HG03039 (cell line): ENCODE measurements at regions not wholly inside any gene's neighbourhood (a gene's known extent, or its start where the extent isn't known, plus 50 kb on each side); places are given as distances from the start of the nearest gene placed in this dataset.

Experiments
- ATAC-seq: cut with Tn5 transposase; IDR thresholded peaks from one replicate; pipeline ENCODE4 v1.9.1; 2021; ENCODE audit warnings: mild to moderate bottlenecking, moderate library complexity; ENCODE audit not compliant: unreplicated experiment

- no peak for ATAC-seq
These were observed 389.2 kb upstream of the NFE2L3 start for GRCh38 chr7:25762511-25763462.

GRCh38 chr7:25763463-25763860 lies 388.5 kb upstream of the NFE2L3 start:
- no peak for ATAC-seq

- ATAC-seq, result no peak
These were observed 386.8 kb upstream of the NFE2L3 start for GRCh38 chr7:25765110-25765655.

GRCh38 chr7:25770235-25770634 lies 381.8 kb upstream of the NFE2L3 start:
- ATAC-seq, result no peak

GRCh38 chr7:25770670-25771069 lies 381.3 kb upstream of the NFE2L3 start:
- no peak for ATAC-seq

GRCh38 chr7:25771491-25771890 lies 380.5 kb upstream of the NFE2L3 start:
- ATAC-seq, result no peak

- ATAC-seq, result no peak
These were observed 379.2 kb upstream of the NFE2L3 start for GRCh38 chr7:25772802-25773201.

GRCh38 chr7:25774675-25775074 lies 377.3 kb upstream of the NFE2L3 start:
- no peak for ATAC-seq

GRCh38 chr7:25775570-25775969 lies 376.4 kb upstream of the NFE2L3 start:
- ATAC-seq, result no peak

GRCh38 chr7:25775999-25776743 lies 375.8 kb upstream of the NFE2L3 start:
- no peak for ATAC-seq

GRCh38 chr7:25776744-25777123 lies 375.3 kb upstream of the NFE2L3 start:
- no peak for ATAC-seq

GRCh38 chr7:25777969-25778708 lies 373.9 kb upstream of the NFE2L3 start:
- no peak for ATAC-seq

- no peak for ATAC-seq
These were observed 372.9 kb upstream of the NFE2L3 start for GRCh38 chr7:25779002-25779546.

- no peak for ATAC-seq
These were observed 371.1 kb upstream of the NFE2L3 start for GRCh38 chr7:25780904-25781303.

- ATAC-seq, result no peak
These were observed 370.3 kb upstream of the NFE2L3 start for GRCh38 chr7:25781704-25782103.

GRCh38 chr7:25786936-25787335 lies 365.1 kb upstream of the NFE2L3 start:
- no peak for ATAC-seq

- ATAC-seq, result no peak
These were observed 364.7 kb upstream of the NFE2L3 start for GRCh38 chr7:25787336-25787735.

- no peak for ATAC-seq
These were observed 363.6 kb upstream of the NFE2L3 start for GRCh38 chr7:25788371-25788770.

- no peak for ATAC-seq
These were observed 362.9 kb upstream of the NFE2L3 start for GRCh38 chr7:25788961-25789620.
